ENCODE measurements at regions not wholly inside any gene's neighbourhood (a gene's known extent, or its start where the extent isn't known, plus 50 kb on each side); places are given as distances from the start of the nearest gene placed in this dataset.
"Not testable (repeated sequence)": the region's sequence is repeated elsewhere in the genome, so short reads cannot be mapped to it uniquely, and the experiment has no call there.

DNA sequence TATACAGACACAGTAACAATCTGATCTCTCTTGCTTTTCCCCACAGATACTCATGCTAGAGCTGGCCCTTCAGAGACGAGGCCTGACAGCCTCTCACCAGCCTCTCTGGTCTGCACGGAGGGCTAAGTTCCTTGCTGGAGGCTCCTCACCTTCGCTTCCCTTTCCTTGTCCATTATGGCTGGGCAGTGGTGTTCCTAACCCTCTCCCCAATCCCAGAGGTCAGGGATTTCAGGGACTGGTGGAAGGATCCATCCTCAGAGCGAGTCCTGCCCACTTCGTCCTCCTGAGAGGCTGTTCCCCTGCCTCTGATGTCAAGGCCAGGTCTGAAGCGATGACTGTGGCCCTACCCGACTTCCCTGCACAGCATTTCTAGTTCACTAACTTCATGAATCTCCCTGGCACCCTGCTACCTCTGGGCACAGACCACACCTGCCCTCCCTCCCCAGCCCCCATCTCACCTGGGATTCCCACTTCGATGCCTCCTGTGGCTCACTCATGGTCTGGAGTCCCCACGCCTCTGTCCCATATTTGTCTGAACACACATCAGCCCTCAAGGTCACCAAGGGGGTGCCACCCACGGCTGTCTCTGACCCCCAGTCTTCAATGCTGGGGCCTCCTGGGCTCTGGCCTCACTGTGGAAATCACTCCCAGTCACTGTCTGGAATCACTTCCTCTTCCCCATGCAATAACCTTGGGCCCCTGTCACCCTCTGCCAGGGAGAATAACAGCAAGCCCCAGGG lies 124.9 kb upstream of the PRR20G start:
- POLR2A ChIA-PET (ENCODE audit: unreplicated experiment), result no interaction called here
- in situ Hi-C loops (cut with MboI; ENCODE audit: low sequenced_read_pairs), result no loop called here
- H3K9ac ChIP-seq (ENCODE audit: low read depth, low read length), result no peak overlapping the region

GRCh38 chr3:127411875-127412274 lies 124.0 kb upstream of the PRR20G start:
- H3K9ac ChIP-seq (ENCODE audit: low read depth, low read length); DNase-seq; in situ Hi-C loops (cut with MboI; ENCODE audit: low sequenced_read_pairs); ATAC-seq (ENCODE audit: low read depth); H2BK120ac ChIP-seq (ENCODE audit: low read depth, low read length); dilution Hi-C loops (cut with HindIII; ENCODE audit: low sequenced_read_pairs, unreplicated experiment); H2AK9ac ChIP-seq (replicated peaks; ENCODE audit: low read depth, low read length, poor library complexity); H3K79me1 ChIP-seq (ENCODE audit: low read depth in 1 of 2, low read length in 2 of 2); H3K36me3 ChIP-seq (ENCODE audit: control insufficient read depth, insufficient read depth, low read length); H3K4me2 ChIP-seq (ENCODE audit: low read depth, low read length); intact Hi-C loops (cut with micrococcal nuclease); H3K23ac ChIP-seq (ENCODE audit: low read depth, low read length); H2BK5ac ChIP-seq (ENCODE audit: low read depth, low read length, poor library complexity, severe bottlenecking); CTCF ChIA-PET; H4K8ac ChIP-seq (ENCODE audit: low read depth in 2 of 2, low read length in 2 of 2); H2AFZ ChIP-seq (replicated peaks; ENCODE audit: low read length, poor library complexity); H3K14ac ChIP-seq (replicated peaks; ENCODE audit: low read depth, low read length); H3K9me3 ChIP-seq (ENCODE audit: control insufficient read depth, insufficient read depth, low read length); H3K4me3 ChIP-seq (ENCODE audit: insufficient read depth, low read depth, low read length); H4K20me1 ChIP-seq (ENCODE audit: insufficient read depth, low read length); H4K5ac ChIP-seq (ENCODE audit: low read depth, low read length); H2BK20ac ChIP-seq (ENCODE audit: low read depth, low read length); H2AK5ac ChIP-seq (ENCODE audit: low read depth, low read length); H3K56ac ChIP-seq (ENCODE audit: extremely low read depth, insufficient read depth, low read length); H3K18ac ChIP-seq (ENCODE audit: low read depth, low read length); H2BK15ac ChIP-seq (ENCODE audit: low read depth, low read length); H4K91ac ChIP-seq (ENCODE audit: insufficient read depth, low read depth, low read length); H3K4ac ChIP-seq (ENCODE audit: low read depth, low read length); BruUV-seq (replicated peaks); H3K27ac ChIP-seq (ENCODE audit: insufficient read depth, low read length); H3K4me1 ChIP-seq (ENCODE audit: control insufficient read depth, insufficient read depth, low read length); H3K9me1 ChIP-seq (ENCODE audit: insufficient read depth, low read length); POLR2A ChIA-PET (ENCODE audit: unreplicated experiment): not testable (repeated sequence)
- no CpG with 5 or more reads among the region's 9 CpGs for WGBS, 2 experiments (ENCODE audit: extremely low coverage in 2 of 2, insufficient read length in 1 of 2)
- H3K27me3 ChIP-seq (ENCODE audit: control insufficient read depth, insufficient read depth, low read length), result peaks cover 29% of the 10 kb centered on the region

More for the DNA sequence above, 124.9 kb upstream of the PRR20G start:
- Histone ChIP-seq H4K20me1 (ENCODE audit: insufficient read depth, low read length) (no peaks in the 10 kb centered on the region), H3K36me3 (ENCODE audit: control insufficient read depth, insufficient read depth, low read length) (no peaks in the 10 kb centered on the region), H3K4me3 (ENCODE audit: insufficient read depth, low read depth, low read length) (no peak overlapping the region), H3K4me1 (ENCODE audit: control insufficient read depth, insufficient read depth, low read length) (no peaks in the 10 kb centered on the region), H2BK5ac (ENCODE audit: low read depth, low read length, poor library complexity, severe bottlenecking) (no peak overlapping the region), H3K14ac (replicated peaks; ENCODE audit: low read depth, low read length) (no peak overlapping the region), H3K9me1 (ENCODE audit: insufficient read depth, low read length) (no peaks in the 10 kb centered on the region), H2AK5ac (ENCODE audit: low read depth, low read length) (no peak overlapping the region), H3K23ac (ENCODE audit: low read depth, low read length) (no peak overlapping the region), H2BK120ac (ENCODE audit: low read depth, low read length) (no peak overlapping the region), H2BK15ac (ENCODE audit: low read depth, low read length) (no peak overlapping the region), H3K27ac (ENCODE audit: insufficient read depth, low read length) (no peak overlapping the region), H4K5ac (ENCODE audit: low read depth, low read length) (no peak overlapping the region), H2BK20ac (ENCODE audit: low read depth, low read length) (no peak overlapping the region), H3K27me3 (ENCODE audit: control insufficient read depth, insufficient read depth, low read length) (peaks cover 29% of the 10 kb centered on the region), H3K56ac (ENCODE audit: extremely low read depth, insufficient read depth, low read length) (no peak overlapping the region), H2AFZ (replicated peaks; ENCODE audit: low read length, poor library complexity) (no peak overlapping the region), H3K4me2 (ENCODE audit: low read depth, low read length) (no peak overlapping the region), H4K91ac (ENCODE audit: insufficient read depth, low read depth, low read length) (no peak overlapping the region), H3K79me1 (ENCODE audit: low read depth in 1 of 2, low read length in 2 of 2) (no peaks in the 10 kb centered on the region), H2AK9ac (replicated peaks; ENCODE audit: low read depth, low read length, poor library complexity) (no peak overlapping the region), H3K9me3 (ENCODE audit: control insufficient read depth, insufficient read depth, low read length) (no peaks in the 10 kb centered on the region), H3K18ac (ENCODE audit: low read depth, low read length) (no peak overlapping the region), H3K4ac (ENCODE audit: low read depth, low read length) (no peak overlapping the region), H4K8ac (ENCODE audit: low read depth in 2 of 2, low read length in 2 of 2) (no peak overlapping the region)
- DNase-seq (no peak), ATAC-seq (ENCODE audit: low read depth) (no peak)
- 38% methylated on average over 6 of the region's 10 CpGs; no CpG with 5 or more reads in 1 of the 2 experiments for WGBS, 2 experiments (ENCODE audit: extremely low coverage in 2 of 2, insufficient read length in 1 of 2)
- dilution Hi-C loops (cut with HindIII; ENCODE audit: low sequenced_read_pairs, unreplicated experiment) (no loop called here), intact Hi-C loops (cut with micrococcal nuclease) (no loop called here)
- CTCF ChIA-PET, result no interaction called here
- TF ChIP-seq RCOR1 (IDR thresholded peaks at IDR 0.05; ENCODE audit: insufficient replicate concordance, low read length) (no peak), USF2 (IDR thresholded peaks at IDR 0.05; ENCODE audit: low read depth, low read length) (no peak), RFX5 (IDR thresholded peaks at IDR 0.05; ENCODE audit: low read depth, low read length) (no peak)
- BruUV-seq (replicated peaks), result no TSS peak

Measured in IMR-90 (cell line).